ENCODE measurements at regions not wholly inside any gene's neighbourhood (a gene's known extent, or its start where the extent isn't known, plus 50 kb on each side); places are given as distances from the start of the nearest gene placed in this dataset.

DNA sequence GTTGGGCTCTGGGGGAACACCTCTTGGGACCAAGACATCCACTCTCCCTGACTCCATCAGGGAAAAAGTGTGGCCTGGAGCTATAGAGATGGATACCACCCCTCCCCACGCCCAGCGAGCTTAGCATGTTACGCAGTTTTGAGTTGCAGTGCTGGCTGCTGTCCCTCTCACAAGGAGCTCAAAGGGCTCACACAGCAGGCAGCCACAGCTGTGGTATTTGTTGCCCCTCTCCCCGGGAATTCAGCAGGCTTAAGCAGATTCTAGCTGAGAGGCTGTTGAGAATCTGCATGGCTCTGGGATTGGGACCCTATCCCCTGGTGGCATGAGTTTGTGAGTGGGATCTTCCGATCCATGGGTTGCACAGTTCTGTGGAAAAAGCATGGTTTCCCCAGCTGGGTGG is 673.1 kb upstream of the FSHR start:
- ChIA-PET CTCF (no interaction called here), POLR2A (no interaction called here)
- TF ChIP-seq L3MBTL2 (conservative IDR thresholded peaks at IDR 0.05), result no peak
- TF ChIP-seq FOXA1 (IDR thresholded peaks at IDR 0.05), result no peak
- TF ChIP-seq FOXK2 (IDR thresholded peaks at IDR 0.05), result no peak
- TF ChIP-seq SUZ12 (IDR thresholded peaks at IDR 0.05), result no peak
- TF ChIP-seq ELF4 (IDR thresholded peaks at IDR 0.05), result no peak
- TF ChIP-seq TARDBP (IDR thresholded peaks at IDR 0.05), result no peak
- TF ChIP-seq NFRKB (IDR thresholded peaks at IDR 0.05), result no peak
- TF ChIP-seq FOXM1 (IDR thresholded peaks at IDR 0.05; ENCODE audit: borderline replicate concordance), result no peak
- TF ChIP-seq ZNF384 (IDR thresholded peaks at IDR 0.05), result no peak
- TF ChIP-seq BHLHE40 (IDR thresholded peaks at IDR 0.05; ENCODE audit: borderline replicate concordance), result no peak
- TF ChIP-seq ARNT (IDR thresholded peaks at IDR 0.05), result no peak
- TF ChIP-seq HDGF (IDR thresholded peaks at IDR 0.05; ENCODE audit: borderline replicate concordance), result no peak
- no peak for TF ChIP-seq LEF1 (IDR thresholded peaks at IDR 0.05; ENCODE audit: borderline replicate concordance)
- TF ChIP-seq CTBP1 (IDR thresholded peaks at IDR 0.05; ENCODE audit: borderline replicate concordance), result no peak
- TF ChIP-seq, protein P1, sequence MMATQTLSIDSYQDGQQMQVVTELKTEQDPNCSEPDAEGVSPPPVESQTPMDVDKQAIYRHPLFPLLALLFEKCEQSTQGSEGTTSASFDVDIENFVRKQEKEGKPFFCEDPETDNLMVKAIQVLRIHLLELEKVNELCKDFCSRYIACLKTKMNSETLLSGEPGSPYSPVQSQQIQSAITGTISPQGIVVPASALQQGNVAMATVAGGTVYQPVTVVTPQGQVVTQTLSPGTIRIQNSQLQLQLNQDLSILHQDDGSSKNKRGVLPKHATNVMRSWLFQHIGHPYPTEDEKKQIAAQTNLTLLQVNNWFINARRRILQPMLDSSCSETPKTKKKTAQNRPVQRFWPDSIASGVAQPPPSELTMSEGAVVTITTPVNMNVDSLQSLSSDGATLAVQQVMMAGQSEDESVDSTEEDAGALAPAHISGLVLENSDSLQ (IDR thresholded peaks at IDR 0.05), result no peak
- no peak for TF ChIP-seq SP1 (IDR thresholded peaks at IDR 0.05)
- no peak for DNase-seq (ENCODE audit: extremely low spot score)

DNA sequence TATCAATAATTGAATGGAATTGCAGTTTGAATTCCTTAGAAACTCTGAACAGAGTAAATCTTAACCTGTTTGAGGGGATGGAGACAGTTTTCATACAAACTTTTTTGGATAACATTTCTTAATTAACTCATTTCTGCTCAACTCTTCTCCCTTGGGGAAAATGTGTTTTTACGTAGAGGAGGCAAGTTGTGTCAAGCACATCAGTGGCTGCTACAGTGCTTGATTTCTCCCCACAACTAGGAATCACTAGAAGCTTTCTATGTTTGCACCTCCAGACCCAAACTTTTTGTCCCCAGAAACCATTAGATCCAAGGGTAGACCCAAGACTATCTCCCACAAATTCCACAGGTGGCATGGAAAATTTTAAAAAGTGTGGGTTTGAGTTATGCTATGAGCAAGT is 658.9 kb upstream of the FSHR start:
- POLR2A ChIA-PET, result no interaction called here

DNA sequence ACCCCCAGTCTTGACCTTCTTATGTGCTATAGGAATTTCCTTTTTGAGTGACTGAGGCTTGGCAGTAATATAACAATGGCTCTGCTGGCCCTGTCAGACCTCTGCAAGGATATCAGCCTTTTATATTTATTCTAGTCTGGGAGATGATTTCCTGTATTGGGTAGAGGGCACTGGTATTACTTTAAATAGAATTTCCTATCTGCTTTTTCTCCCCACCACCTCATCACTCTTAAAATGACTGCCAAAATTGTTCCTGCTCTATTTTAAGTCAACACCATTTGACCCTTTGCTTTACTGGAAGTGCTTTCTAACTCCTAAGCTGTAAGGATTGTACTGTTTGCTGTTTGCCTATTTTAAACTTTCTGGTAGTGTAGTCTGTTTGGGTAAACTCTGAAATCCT is 658.4 kb upstream of the FSHR start:
- DNase-seq (ENCODE audit: extremely low spot score), result no peak
- ChIA-PET POLR2A (no interaction called here), CTCF (no interaction called here)
- no peak for TF ChIP-seq CTBP1 (IDR thresholded peaks at IDR 0.05; ENCODE audit: borderline replicate concordance)
- TF ChIP-seq FOXK2 (IDR thresholded peaks at IDR 0.05), result no peak
- TF ChIP-seq ARNT (IDR thresholded peaks at IDR 0.05), result no peak
- no peak for TF ChIP-seq ZNF384 (IDR thresholded peaks at IDR 0.05)
- no peak for TF ChIP-seq NFRKB (IDR thresholded peaks at IDR 0.05)

More for the DNA sequence above, 658.9 kb upstream of the FSHR start:
- TF ChIP-seq HDGF (IDR thresholded peaks at IDR 0.05; ENCODE audit: borderline replicate concordance) (no peak), FOXM1 (IDR thresholded peaks at IDR 0.05; ENCODE audit: borderline replicate concordance) (no peak), BHLHE40 (IDR thresholded peaks at IDR 0.05; ENCODE audit: borderline replicate concordance) (no peak)
- CTCF ChIA-PET, result no interaction called here
- no peak for DNase-seq (ENCODE audit: extremely low spot score)

DNA sequence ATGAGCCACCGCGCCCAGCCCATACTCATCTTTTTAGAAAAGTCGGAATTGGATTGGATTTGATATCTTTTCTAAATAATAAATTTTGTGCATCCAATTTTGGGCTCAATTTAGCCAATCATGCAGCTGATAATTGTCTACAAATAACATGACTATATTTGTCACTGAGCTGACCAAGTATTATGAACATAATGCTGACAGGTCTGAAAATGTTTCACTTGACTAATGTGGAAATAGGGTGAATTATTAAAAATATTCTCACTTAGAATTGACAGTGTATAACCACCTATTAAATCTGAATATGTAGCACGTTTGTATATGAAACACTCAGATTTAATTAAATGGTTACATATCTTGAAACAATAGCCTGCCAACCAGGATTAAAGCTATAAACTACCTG is 657.2 kb upstream of the FSHR start:
- TF ChIP-seq FOXA1 (IDR thresholded peaks at IDR 0.05), result no peak
- no peak for TF ChIP-seq LEF1 (IDR thresholded peaks at IDR 0.05; ENCODE audit: borderline replicate concordance)
- TF ChIP-seq SP1 (IDR thresholded peaks at IDR 0.05), result no peak
- TF ChIP-seq SUZ12 (IDR thresholded peaks at IDR 0.05), result no peak
- no peak for TF ChIP-seq CTBP1 (IDR thresholded peaks at IDR 0.05; ENCODE audit: borderline replicate concordance)
- no peak for TF ChIP-seq FOXK2 (IDR thresholded peaks at IDR 0.05)
- no peak for TF ChIP-seq L3MBTL2 (conservative IDR thresholded peaks at IDR 0.05)
- no peak for TF ChIP-seq BHLHE40 (IDR thresholded peaks at IDR 0.05; ENCODE audit: borderline replicate concordance)
- no peak for TF ChIP-seq TARDBP (IDR thresholded peaks at IDR 0.05)
- TF ChIP-seq NFRKB (IDR thresholded peaks at IDR 0.05), result no peak
- TF ChIP-seq HDGF (IDR thresholded peaks at IDR 0.05; ENCODE audit: borderline replicate concordance), result no peak
- TF ChIP-seq ARNT (IDR thresholded peaks at IDR 0.05), result no peak
- no peak for DNase-seq (ENCODE audit: extremely low spot score)
- CTCF ChIA-PET, result no interaction called here
- POLR2A ChIA-PET, result no interaction called here

DNA sequence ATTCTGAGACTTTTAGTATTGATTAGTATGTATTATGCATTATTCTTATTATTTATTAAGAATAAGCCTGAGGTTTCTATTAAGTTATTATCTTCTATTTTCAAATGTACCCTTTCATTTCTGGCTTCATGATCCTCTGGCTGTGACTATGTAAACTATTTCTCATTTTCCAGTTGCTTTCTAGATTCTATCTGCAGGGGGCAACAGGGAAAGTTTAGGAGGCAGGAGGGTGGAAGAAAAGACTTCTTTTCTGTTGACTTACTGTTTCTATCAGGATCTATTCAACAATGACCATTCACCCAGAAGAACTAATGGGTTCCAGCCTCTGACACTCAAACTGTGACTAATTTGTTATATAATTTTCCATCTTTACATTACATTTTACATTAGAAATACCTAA is 653.4 kb upstream of the FSHR start:
- ChIA-PET CTCF (no interaction called here), POLR2A (no interaction called here)
- DNase-seq (ENCODE audit: extremely low spot score), result no peak
- no peak for TF ChIP-seq HDGF (IDR thresholded peaks at IDR 0.05; ENCODE audit: borderline replicate concordance)
- TF ChIP-seq FOXK2 (IDR thresholded peaks at IDR 0.05), result no peak
- TF ChIP-seq SP1 (IDR thresholded peaks at IDR 0.05), result no peak
- TF ChIP-seq ARNT (IDR thresholded peaks at IDR 0.05), result no peak
- TF ChIP-seq L3MBTL2 (conservative IDR thresholded peaks at IDR 0.05), result no peak
- TF ChIP-seq BHLHE40 (IDR thresholded peaks at IDR 0.05; ENCODE audit: borderline replicate concordance), result no peak
- TF ChIP-seq LEF1 (IDR thresholded peaks at IDR 0.05; ENCODE audit: borderline replicate concordance), result no peak
- no peak for TF ChIP-seq SUZ12 (IDR thresholded peaks at IDR 0.05)
- no peak for TF ChIP-seq FOXM1 (IDR thresholded peaks at IDR 0.05; ENCODE audit: borderline replicate concordance)
- TF ChIP-seq NFRKB (IDR thresholded peaks at IDR 0.05), result no peak
- TF ChIP-seq, protein P1 (IDR thresholded peaks at IDR 0.05), result no peak
- no peak for TF ChIP-seq CTBP1 (IDR thresholded peaks at IDR 0.05; ENCODE audit: borderline replicate concordance)
- TF ChIP-seq TARDBP (IDR thresholded peaks at IDR 0.05), result no peak
- TF ChIP-seq FOXA1 (IDR thresholded peaks at IDR 0.05), result no peak

DNA sequence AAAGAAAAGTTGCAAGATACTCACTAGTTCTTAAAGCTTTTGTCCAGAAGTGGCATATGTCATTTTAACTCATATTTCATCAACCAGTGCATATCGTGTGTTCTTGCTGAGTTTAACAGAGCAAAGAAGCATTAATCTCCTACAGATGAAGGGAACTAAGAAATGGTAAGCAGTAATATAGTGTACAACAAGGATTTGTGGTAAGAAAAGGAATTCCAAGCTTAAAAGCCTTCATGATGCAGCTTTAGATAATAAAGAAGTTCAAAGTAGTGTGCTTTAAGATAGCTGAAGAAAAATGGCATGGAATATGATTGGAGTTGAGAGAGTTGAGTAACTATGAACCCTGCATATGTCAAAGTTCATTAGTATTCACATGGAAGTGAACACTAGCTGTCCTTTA is 649.8 kb upstream of the FSHR start:
- TF ChIP-seq FOXK2 (IDR thresholded peaks at IDR 0.05), result no peak
- no peak for TF ChIP-seq NFRKB (IDR thresholded peaks at IDR 0.05)
- no peak for TF ChIP-seq L3MBTL2 (conservative IDR thresholded peaks at IDR 0.05)
- TF ChIP-seq CTBP1 (IDR thresholded peaks at IDR 0.05; ENCODE audit: borderline replicate concordance), result no peak
- no peak for TF ChIP-seq FOXA1 (IDR thresholded peaks at IDR 0.05)
- ChIA-PET POLR2A (no interaction called here), CTCF (interaction anchor here (1.1 kb wide), 1 partner anchor 34 kb away, joined by 3 read pairs; no protein-coding TSS in a partner anchor)
- DNase-seq (ENCODE audit: extremely low spot score), result no peak

DNA sequence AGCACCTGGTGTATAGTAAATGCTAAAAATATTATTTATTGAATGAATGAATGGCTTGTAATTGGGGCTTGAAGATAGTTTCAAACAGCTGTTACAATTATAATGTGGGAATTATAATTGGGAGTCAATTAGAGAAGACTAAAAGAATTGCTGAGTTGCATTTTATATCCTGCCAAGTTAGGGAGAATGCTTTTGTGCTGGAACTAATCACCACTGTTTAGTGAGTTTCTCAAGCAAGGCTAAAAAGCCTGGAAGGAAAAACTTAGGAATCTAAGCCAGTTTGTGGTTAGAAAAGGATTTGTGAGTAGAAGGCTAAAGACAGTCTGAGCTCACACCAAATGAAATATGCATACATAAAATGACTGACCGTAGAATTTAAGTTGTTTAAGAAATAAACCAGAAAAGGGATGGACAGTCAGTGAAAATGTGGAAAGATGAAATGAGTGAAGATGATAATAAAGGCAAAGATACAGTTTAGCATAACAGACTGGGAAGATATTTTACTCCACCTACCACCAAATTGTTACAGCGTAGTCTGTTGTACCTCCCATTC is 647.7 kb upstream of the FSHR start:
- ChIA-PET CTCF (no interaction called here), POLR2A (no interaction called here)
- TF ChIP-seq L3MBTL2 (conservative IDR thresholded peaks at IDR 0.05) (no peak), ZNF384 (IDR thresholded peaks at IDR 0.05) (no peak), FOXK2 (IDR thresholded peaks at IDR 0.05) (no peak), TARDBP (IDR thresholded peaks at IDR 0.05) (no peak), NFRKB (IDR thresholded peaks at IDR 0.05) (no peak), FOXA1 (IDR thresholded peaks at IDR 0.05) (no peak), CTBP1 (IDR thresholded peaks at IDR 0.05; ENCODE audit: borderline replicate concordance) (no peak), SUZ12 (IDR thresholded peaks at IDR 0.05) (no peak), FOXM1 (IDR thresholded peaks at IDR 0.05; ENCODE audit: borderline replicate concordance) (no peak), ELF4 (IDR thresholded peaks at IDR 0.05) (no peak), LEF1 (IDR thresholded peaks at IDR 0.05; ENCODE audit: borderline replicate concordance) (no peak), HDGF (IDR thresholded peaks at IDR 0.05; ENCODE audit: borderline replicate concordance) (no peak), SP1 (IDR thresholded peaks at IDR 0.05) (no peak), BHLHE40 (IDR thresholded peaks at IDR 0.05; ENCODE audit: borderline replicate concordance) (no peak), ARNT (IDR thresholded peaks at IDR 0.05) (no peak)
- TF ChIP-seq, protein P1 (IDR thresholded peaks at IDR 0.05), result no peak
- DNase-seq (ENCODE audit: extremely low spot score), result no peak
